ENCODE measurements at regions not wholly inside any gene's neighbourhood (a gene's known extent, or its start where the extent isn't known, plus 50 kb on each side); places are given as distances from the start of the nearest gene placed in this dataset.
A peak's percentile ranks its signal among the peaks of the same experiment; 100 is the strongest.
"Not testable (repeated sequence)": the region's sequence is repeated elsewhere in the genome, so short reads cannot be mapped to it uniquely, and the experiment has no call there.

- DNase-seq = peak in 1 of 2 experiments; percentile 38
These were observed 1716.9 kb downstream of the SI start for GRCh38 chr3:163361357-163361878.

GRCh38 chr3:163347944-163348343 is 1730.4 kb downstream of the SI start:
- DNase-seq = no peak

GRCh38 chr3:163335429-163335828 is 1742.9 kb downstream of the SI start:
- no peak for DNase-seq

GRCh38 chr3:163328680-163329079 is 1749.6 kb downstream of the SI start:
- no peak for DNase-seq

- DNase-seq = no peak
These were observed 1751.2 kb downstream of the SI start for GRCh38 chr3:163327086-163327485.

GRCh38 chr3:163315786-163316185 is 1762.5 kb downstream of the SI start:
- no peak for DNase-seq

GRCh38 chr3:163306405-163306804 is 1771.9 kb downstream of the SI start:
- DNase-seq = no peak

GRCh38 chr3:163273694-163274093 is 1777.1 kb downstream of the OTOL1 start:
- no peak for DNase-seq

- DNase-seq = no peak
These were observed 1770.1 kb downstream of the OTOL1 start for GRCh38 chr3:163266731-163267130.

GRCh38 chr3:163261618-163262017 is 1765.0 kb downstream of the OTOL1 start:
- DNase-seq = no peak

- DNase-seq = no peak
These were observed 1764.4 kb downstream of the OTOL1 start for GRCh38 chr3:163261056-163261455.

GRCh38 chr3:163218336-163218735 is 1721.7 kb downstream of the OTOL1 start:
- DNase-seq = no peak

GRCh38 chr3:163213838-163214237 is 1717.2 kb downstream of the OTOL1 start:
- no peak for DNase-seq

GRCh38 chr3:163196815-163197374 is 1700.3 kb downstream of the OTOL1 start:
- DNase-seq = no peak

- no peak for DNase-seq
These were observed 1699.6 kb downstream of the OTOL1 start for GRCh38 chr3:163196245-163196644.

- no peak for DNase-seq
These were observed 1689.2 kb downstream of the OTOL1 start for GRCh38 chr3:163185721-163186350.

- DNase-seq = no peak
These were observed 1679.4 kb downstream of the OTOL1 start for GRCh38 chr3:163175970-163176369.

- DNase-seq = not testable (repeated sequence)
These were observed 1675.9 kb downstream of the OTOL1 start for GRCh38 chr3:163172513-163172912.

GRCh38 chr3:163166197-163166596 is 1669.6 kb downstream of the OTOL1 start:
- no peak for DNase-seq

- DNase-seq = no peak
These were observed 1662.7 kb downstream of the OTOL1 start for GRCh38 chr3:163159306-163159705.

- DNase-seq = no peak
These were observed 1643.0 kb downstream of the OTOL1 start for GRCh38 chr3:163139600-163139999.

- no peak for DNase-seq
These were observed 1641.7 kb downstream of the OTOL1 start for GRCh38 chr3:163138258-163138657.

- no peak for DNase-seq
These were observed 1635.5 kb downstream of the OTOL1 start for GRCh38 chr3:163132111-163132510.

- DNase-seq = no peak
These were observed 1632.7 kb downstream of the OTOL1 start for GRCh38 chr3:163129287-163129686.

- DNase-seq = no peak
These were observed 1629.5 kb downstream of the OTOL1 start for GRCh38 chr3:163126115-163126514.

Measured in SW 1271 (cell line).